Gastroesophageal sphincter (tissue), 3 donors: ENCODE measurements at regions not wholly inside any gene's neighbourhood (a gene's known extent, or its start where the extent isn't known, plus 50 kb on each side); places are given as distances from the start of the nearest gene placed in this dataset.

Experiments used
- POLR2A ChIP-seq, 2 donors: fragments of 450-650 bp; IDR thresholded peaks; one replicate each; pipeline ENCODE4 v1.6.1; 2017; ENCODE audit warnings: antibody characterized with exemption in 2 of 2, mild to moderate bottlenecking in 2 of 2, moderate library complexity in 1 of 2
- POLR2AphosphoS5 ChIP-seq: sonication (generic); formaldehyde crosslinking; IDR thresholded peaks from one replicate; pipeline ENCODE4 v1.6.1; 2017; ENCODE audit warnings: antibody characterized with exemption
- TF ChIP-seq, protein P1 (sequence below), 4 experiments: fragments of 200-600 bp in 2 of 4; fragments of 450-650 bp in 2 of 4; sonication (generic) in 1 of 4; IDR thresholded peaks; one replicate each; pipeline ENCODE4 v1.5.1; 2017 to 2019; ENCODE audit warnings: antibody characterized with exemption in 4 of 4, mild to moderate bottlenecking in 2 of 4, moderate library complexity in 2 of 4

DNA sequence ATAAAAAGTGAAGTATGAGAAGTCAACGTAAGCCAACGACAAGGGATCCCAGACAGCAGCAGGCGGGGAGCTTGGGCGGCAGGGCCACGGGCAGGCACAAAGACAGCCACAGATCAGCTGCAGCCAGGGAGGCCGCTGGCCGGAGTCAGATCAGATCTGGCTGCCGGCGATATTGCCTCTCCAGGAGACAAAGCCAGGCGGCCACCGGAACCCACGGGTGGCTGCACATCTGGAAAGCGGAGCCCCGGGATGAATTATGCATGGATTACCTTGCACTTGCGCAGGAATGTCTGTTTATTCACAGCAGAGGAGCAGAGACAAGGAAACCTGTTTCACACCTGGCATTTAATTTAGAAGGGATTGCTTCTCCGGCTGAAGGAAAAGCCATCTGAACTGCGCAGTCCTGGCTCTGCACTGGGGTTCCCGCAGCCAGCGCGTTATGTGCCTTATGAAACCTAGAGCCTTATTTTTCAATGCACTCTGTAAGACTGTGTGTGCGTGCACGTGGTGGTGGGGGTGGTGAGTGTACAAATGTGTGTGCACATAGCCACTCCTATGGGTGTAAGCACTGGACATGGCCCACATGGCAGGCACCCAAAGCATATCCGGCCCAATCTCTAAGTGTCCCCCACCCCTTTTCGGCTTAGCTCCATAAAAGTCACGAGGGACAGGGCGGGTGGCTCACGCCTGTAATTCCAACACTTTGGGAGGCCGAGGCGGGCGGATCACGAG, 427.8 kb upstream of the MCTP2 start:
- TF ChIP-seq, protein P1, sequence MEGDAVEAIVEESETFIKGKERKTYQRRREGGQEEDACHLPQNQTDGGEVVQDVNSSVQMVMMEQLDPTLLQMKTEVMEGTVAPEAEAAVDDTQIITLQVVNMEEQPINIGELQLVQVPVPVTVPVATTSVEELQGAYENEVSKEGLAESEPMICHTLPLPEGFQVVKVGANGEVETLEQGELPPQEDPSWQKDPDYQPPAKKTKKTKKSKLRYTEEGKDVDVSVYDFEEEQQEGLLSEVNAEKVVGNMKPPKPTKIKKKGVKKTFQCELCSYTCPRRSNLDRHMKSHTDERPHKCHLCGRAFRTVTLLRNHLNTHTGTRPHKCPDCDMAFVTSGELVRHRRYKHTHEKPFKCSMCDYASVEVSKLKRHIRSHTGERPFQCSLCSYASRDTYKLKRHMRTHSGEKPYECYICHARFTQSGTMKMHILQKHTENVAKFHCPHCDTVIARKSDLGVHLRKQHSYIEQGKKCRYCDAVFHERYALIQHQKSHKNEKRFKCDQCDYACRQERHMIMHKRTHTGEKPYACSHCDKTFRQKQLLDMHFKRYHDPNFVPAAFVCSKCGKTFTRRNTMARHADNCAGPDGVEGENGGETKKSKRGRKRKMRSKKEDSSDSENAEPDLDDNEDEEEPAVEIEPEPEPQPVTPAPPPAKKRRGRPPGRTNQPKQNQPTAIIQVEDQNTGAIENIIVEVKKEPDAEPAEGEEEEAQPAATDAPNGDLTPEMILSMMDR (IDR thresholded peaks at IDR 0.05) = no peak
- TF ChIP-seq POLR2A (IDR thresholded peaks at IDR 0.05) = no peak
- no peak for TF ChIP-seq POLR2AphosphoS5
